GM18499 (cell line): ENCODE measurements at regions not wholly inside any gene's neighbourhood (a gene's known extent, or its start where the extent isn't known, plus 50 kb on each side); places are given as distances from the start of the nearest gene placed in this dataset.
"Not testable (repeated sequence)": the region's sequence is repeated elsewhere in the genome, so short reads cannot be mapped to it uniquely, and the experiment has no call there.

Experiments
- ATAC-seq: cut with Tn5 transposase; IDR thresholded peaks from one replicate; pipeline ENCODE4 v1.9.1; 2021; ENCODE audit warnings: moderate number of reproducible peaks; ENCODE audit not compliant: insufficient read depth, unreplicated experiment

- no peak for ATAC-seq
Measured at GRCh38 chr1:96210054-96210453, 511.5 kb upstream of the PTBP2 start.

GRCh38 chr1:96211202-96211601, 510.4 kb upstream of the PTBP2 start:
- no peak for ATAC-seq

- ATAC-seq: no peak
Measured at GRCh38 chr1:96214982-96215381, 506.6 kb upstream of the PTBP2 start.

- ATAC-seq: no peak
Measured at GRCh38 chr1:96220651-96221050, 500.9 kb upstream of the PTBP2 start.

GRCh38 chr1:96222701-96223100, 498.9 kb upstream of the PTBP2 start:
- ATAC-seq: no peak

- not testable (repeated sequence) for ATAC-seq
Measured at GRCh38 chr1:96224229-96224628, 497.4 kb upstream of the PTBP2 start.

- no peak for ATAC-seq
Measured at GRCh38 chr1:96233422-96233821, 488.2 kb upstream of the PTBP2 start.

GRCh38 chr1:96234299-96234698, 487.3 kb upstream of the PTBP2 start:
- no peak for ATAC-seq

GRCh38 chr1:96236156-96236739, 485.3 kb upstream of the PTBP2 start:
- ATAC-seq: no peak

- ATAC-seq: no peak
Measured at GRCh38 chr1:96238426-96238825, 483.2 kb upstream of the PTBP2 start.

- ATAC-seq: no peak
Measured at GRCh38 chr1:96240438-96240837, 481.1 kb upstream of the PTBP2 start.

- no peak for ATAC-seq
Measured at GRCh38 chr1:96253246-96254035, 468.1 kb upstream of the PTBP2 start.

GRCh38 chr1:96256130-96256790, 465.3 kb upstream of the PTBP2 start:
- no peak for ATAC-seq

- no peak for ATAC-seq
Measured at GRCh38 chr1:96259399-96259798, 462.2 kb upstream of the PTBP2 start.

GRCh38 chr1:96281491-96281890, 440.1 kb upstream of the PTBP2 start:
- ATAC-seq: no peak

GRCh38 chr1:96290033-96290432, 431.6 kb upstream of the PTBP2 start:
- ATAC-seq: no peak

- ATAC-seq: no peak
Measured at GRCh38 chr1:96290801-96291200, 430.8 kb upstream of the PTBP2 start.

GRCh38 chr1:96291468-96291867, 430.1 kb upstream of the PTBP2 start:
- no peak for ATAC-seq

- no peak for ATAC-seq
Measured at GRCh38 chr1:96292141-96292540, 429.4 kb upstream of the PTBP2 start.

GRCh38 chr1:96296991-96297390, 424.6 kb upstream of the PTBP2 start:
- ATAC-seq: no peak

GRCh38 chr1:96306809-96307560, 414.6 kb upstream of the PTBP2 start:
- ATAC-seq: no peak
